ENCODE measurements at regions not wholly inside any gene's neighbourhood (a gene's known extent, or its start where the extent isn't known, plus 50 kb on each side); places are given as distances from the start of the nearest gene placed in this dataset.

DNA sequence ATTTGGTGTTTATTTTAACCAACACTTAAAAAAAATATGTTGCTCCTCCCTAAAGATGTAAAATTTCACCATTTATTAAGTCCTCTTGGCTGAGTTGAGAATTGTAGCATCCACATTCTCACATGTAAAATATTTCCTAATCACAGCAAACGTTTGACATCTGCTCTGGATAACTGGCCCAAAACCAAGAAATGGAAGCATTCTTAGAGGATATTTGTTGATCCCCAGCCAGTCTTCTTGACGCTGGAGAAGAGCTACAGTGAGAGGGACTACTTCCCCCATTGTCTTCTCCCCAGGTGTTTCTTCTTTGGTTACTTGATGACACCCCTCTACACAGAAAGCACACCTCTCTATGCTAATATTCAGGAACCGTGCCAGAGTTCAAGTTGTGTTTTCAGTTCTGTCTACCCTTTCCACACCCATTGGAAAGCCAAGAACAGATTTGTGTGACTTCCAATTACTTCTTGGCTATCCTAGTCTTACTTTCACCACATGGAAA is 454.5 kb upstream of the JAG1 start:
- DNase-seq: no peak

DNA sequence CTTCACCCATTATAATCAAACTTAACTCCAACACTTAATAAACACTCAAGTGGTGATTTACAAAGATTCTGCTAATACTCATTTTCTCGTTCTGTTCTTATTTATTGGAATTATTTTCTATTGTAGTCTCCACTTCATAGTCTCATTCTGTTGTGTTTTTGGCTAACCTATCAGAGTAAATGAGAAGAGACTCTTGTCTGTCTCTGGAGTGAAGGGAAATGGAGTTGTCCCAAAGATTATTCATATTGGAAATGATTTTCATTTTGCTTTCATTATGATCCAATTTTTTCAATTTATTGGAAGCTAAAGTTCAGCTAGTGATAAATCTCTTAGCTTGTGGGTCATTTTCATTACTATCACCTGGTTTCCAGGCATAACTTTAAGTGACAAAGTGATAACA is 454.9 kb upstream of the JAG1 start:
- in situ Hi-C loops (cut with MboI; ENCODE audit: low pct_unique_long_range_greater_than_20kb, low sequenced_read_pairs): no loop called here
- DNase-seq: no peak

More for the DNA sequence above, 454.5 kb upstream of the JAG1 start:
- in situ Hi-C loops (cut with MboI; ENCODE audit: low pct_unique_long_range_greater_than_20kb, low sequenced_read_pairs): no loop called here

- no peak for DNase-seq
- in situ Hi-C loops (cut with MboI; ENCODE audit: low pct_unique_long_range_greater_than_20kb, low sequenced_read_pairs): no loop called here
These were observed 456.9 kb upstream of the JAG1 start for GRCh38 chr20:11130554-11131166.

- in situ Hi-C loops (cut with MboI; ENCODE audit: low pct_unique_long_range_greater_than_20kb, low sequenced_read_pairs): no loop called here
These were observed 459.1 kb upstream of the JAG1 start for GRCh38 chr20:11132819-11133415.

DNA sequence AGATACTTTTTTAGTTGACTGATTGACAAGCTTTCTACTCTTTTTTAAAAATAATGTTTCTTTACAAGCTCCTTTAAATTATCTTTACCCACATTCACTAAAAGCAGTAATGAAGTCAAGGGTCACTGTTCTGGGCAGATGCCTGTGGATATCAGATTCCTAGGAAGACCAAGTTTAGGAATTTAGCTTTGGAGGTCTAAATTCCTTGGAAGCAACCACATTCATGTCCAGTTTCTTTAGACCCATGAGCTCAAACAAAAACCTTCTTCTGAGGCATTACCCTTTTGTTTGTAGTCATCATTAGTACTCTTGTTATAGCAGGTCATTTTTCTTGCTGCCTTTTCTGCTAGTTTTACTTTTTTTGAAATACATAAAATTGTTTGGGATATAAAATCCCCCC is 462.9 kb upstream of the JAG1 start:
- in situ Hi-C loops (cut with MboI; ENCODE audit: low pct_unique_long_range_greater_than_20kb, low sequenced_read_pairs): no loop called here
- no peak for DNase-seq

More at GRCh38 chr20:11132819-11133415, 459.1 kb upstream of the JAG1 start:
- no peak for DNase-seq

DNA sequence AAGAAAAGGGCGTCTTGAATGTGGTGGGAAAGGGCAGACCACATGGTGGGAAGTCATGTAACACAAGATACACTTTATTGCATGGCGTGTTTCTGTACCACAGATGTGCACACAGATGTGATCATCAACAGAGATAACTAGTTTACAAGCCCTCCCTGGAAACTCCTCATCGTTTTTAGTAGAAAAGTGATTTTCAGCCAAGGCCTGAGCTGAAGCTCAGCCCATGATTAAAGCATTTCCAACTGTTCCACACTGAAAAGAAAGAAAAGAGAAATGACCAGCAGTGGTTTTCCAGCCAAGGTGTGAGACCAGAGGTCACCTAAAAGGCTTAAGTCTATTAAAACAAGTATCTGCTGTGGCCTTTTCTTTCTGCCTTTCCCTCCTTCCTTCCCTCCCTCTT is 463.9 kb upstream of the JAG1 start:
- in situ Hi-C loops (cut with MboI; ENCODE audit: low pct_unique_long_range_greater_than_20kb, low sequenced_read_pairs): no loop called here
- no peak for DNase-seq

DNA sequence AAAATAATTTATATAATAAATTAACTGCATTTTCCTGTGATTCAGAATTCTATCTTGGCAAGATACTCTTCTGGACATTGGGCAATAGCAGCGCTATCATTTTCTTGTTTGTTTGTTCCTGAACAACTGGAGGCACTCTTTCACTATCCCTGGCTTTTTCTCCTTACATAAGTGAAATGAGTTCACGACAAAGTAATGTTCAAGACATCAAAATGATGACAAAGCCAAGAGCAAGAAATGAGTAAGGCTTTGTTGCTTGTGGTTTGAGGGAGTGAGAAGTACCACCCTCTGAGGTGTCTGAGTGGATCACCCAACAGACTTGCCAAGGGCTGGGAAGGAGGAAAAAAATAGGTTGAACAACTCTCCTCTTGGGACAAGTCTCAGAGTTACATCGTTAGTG is 466.6 kb upstream of the JAG1 start:
- DNase-seq: no peak
- in situ Hi-C loops (cut with MboI; ENCODE audit: low pct_unique_long_range_greater_than_20kb, low sequenced_read_pairs): no loop called here

- in situ Hi-C loops (cut with MboI; ENCODE audit: low pct_unique_long_range_greater_than_20kb, low sequenced_read_pairs): no loop called here
- DNase-seq: no peak
These were observed 469.7 kb upstream of the JAG1 start for GRCh38 chr20:11143481-11143880.

- in situ Hi-C loops (cut with MboI; ENCODE audit: low pct_unique_long_range_greater_than_20kb, low sequenced_read_pairs): no loop called here
- DNase-seq: no peak
These were observed 470.5 kb upstream of the JAG1 start for GRCh38 chr20:11144114-11144950.

DNA sequence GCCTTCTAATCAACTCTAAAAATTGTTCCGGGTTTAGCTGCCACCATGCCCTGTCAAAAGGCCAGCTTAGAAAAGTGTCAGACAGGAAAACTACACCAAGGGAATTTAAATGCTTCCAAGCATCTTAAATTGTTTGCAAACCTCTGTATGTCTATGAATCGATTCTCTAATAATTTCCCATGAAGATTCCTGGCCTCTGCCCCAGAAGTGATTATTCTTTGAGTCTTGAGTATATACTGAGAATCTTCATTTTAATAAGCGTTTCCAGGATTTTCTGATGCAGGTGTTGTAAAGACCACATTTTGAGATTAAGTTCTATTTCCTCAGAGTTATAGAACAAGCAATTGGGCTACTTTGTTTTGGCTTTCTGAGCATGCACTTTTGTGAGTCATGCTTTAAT is 471.8 kb upstream of the JAG1 start:
- in situ Hi-C loops (cut with MboI; ENCODE audit: low pct_unique_long_range_greater_than_20kb, low sequenced_read_pairs): no loop called here
- no peak for DNase-seq

- no peak for DNase-seq
- in situ Hi-C loops (cut with MboI; ENCODE audit: low pct_unique_long_range_greater_than_20kb, low sequenced_read_pairs): no loop called here
These were observed 480.0 kb upstream of the JAG1 start for GRCh38 chr20:11153819-11154218.

- in situ Hi-C loops (cut with MboI; ENCODE audit: low pct_unique_long_range_greater_than_20kb, low sequenced_read_pairs): no loop called here
These were observed 481.5 kb upstream of the JAG1 start for GRCh38 chr20:11155156-11155756.

DNA sequence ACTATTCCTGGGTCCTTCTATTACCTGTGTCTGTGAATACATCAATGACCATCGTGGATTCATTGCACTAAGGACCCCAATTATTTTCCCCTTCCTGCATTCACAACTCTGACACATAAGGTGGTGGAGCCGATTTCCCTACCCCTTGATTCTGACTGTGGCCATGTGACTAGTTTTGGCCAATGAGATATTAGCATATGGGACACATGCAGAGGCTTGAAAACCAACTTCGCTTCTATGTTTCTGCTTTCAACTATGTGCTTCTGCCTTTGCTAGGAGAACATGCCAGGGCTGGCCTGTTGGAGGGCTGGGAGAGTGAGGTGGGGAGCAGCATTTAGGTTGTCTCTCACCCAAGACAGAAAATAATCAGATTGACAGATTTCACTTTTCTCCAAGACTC is 483.1 kb upstream of the JAG1 start:
- in situ Hi-C loops (cut with MboI; ENCODE audit: low pct_unique_long_range_greater_than_20kb, low sequenced_read_pairs): no loop called here
- no peak for DNase-seq

More at GRCh38 chr20:11155156-11155756, 481.5 kb upstream of the JAG1 start:
- no peak for DNase-seq

GRCh38 chr20:11158146-11158545 is 484.3 kb upstream of the JAG1 start:
- no peak for DNase-seq
- in situ Hi-C loops (cut with MboI; ENCODE audit: low pct_unique_long_range_greater_than_20kb, low sequenced_read_pairs): no loop called here

DNA sequence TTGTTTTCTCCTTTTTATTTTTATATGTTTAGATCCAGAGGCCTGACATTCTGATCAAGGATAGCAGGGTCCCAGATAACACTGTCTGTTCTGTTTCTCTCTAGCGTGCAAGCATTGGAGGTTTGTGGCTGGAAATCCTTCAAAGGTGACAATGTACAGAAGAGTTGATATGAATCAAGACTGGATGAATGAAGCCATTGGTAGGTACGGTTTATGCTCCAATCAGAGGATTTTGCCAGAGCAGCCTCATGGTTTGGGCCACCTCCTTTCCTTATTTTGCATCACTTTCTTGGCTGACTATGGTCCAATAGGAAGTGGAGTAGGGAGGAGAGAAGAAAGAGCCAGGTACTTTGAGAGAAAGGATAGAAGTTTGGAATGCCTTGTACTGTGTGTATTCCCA is 484.8 kb upstream of the JAG1 start:
- no peak for DNase-seq
- in situ Hi-C loops (cut with MboI; ENCODE audit: low pct_unique_long_range_greater_than_20kb, low sequenced_read_pairs): no loop called here

- no peak for DNase-seq
- in situ Hi-C loops (cut with MboI; ENCODE audit: low pct_unique_long_range_greater_than_20kb, low sequenced_read_pairs): no loop called here
These were observed 485.9 kb upstream of the JAG1 start for GRCh38 chr20:11159728-11160127.

DNA sequence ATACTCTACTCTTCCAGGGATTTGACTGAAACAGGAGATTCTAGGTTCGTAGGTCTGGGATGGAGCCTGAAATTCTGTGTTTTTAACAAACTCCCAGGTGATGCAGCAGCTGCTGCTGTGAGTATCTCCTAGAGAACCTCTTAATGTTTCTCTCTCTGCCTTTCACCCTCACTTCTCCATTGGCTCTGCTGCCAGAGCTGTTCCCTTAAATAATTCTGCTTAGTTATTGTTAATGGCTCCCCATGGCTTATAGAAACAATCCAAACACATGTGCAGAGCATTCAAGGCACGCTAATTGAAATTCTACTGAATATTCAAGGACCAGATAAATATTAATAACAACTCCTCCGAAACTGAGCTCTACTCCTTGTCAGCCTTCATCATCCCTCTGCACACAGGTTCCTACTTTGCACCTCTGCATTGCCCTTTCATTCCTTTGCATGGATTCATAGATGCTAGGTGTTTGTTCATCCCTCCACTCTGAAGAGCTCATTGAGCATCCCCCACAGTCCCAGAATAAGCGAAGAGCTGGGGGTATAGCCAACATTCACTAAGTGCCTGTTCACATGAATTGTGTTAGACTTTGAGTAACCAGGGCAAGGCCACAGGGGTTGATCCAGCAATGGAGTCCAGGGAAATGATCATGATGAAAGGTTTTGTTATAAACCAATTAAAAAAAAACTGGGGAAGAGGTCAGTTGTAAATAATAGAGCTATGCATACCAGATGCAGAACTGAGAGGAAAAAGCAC is 488.4 kb upstream of the JAG1 start:
- DNase-seq: no peak
- in situ Hi-C loops (cut with MboI; ENCODE audit: low pct_unique_long_range_greater_than_20kb, low sequenced_read_pairs): no loop called here

GRCh38 chr20:11165789-11166188 is 492.0 kb upstream of the JAG1 start:
- no peak for DNase-seq
- in situ Hi-C loops (cut with MboI; ENCODE audit: low pct_unique_long_range_greater_than_20kb, low sequenced_read_pairs): no loop called here

DNA sequence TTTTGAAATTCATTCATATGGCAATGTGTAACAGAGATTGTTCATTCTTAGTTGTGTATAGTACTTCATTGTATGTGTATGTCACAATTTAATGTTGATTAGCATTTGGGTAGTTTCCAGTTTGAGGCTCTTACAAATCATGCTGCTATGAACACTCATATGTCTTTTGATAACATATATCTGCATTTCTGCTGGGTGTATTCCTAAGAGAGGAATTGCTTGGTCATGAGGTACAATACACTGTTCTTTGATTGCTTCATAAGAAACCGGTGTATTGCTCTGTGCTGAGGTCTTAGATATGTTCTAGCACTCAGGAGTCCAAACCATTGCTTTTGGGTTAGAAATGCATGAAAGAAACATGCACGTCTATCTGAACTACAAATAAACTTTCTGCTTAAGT is 492.9 kb upstream of the JAG1 start:
- in situ Hi-C loops (cut with MboI; ENCODE audit: low pct_unique_long_range_greater_than_20kb, low sequenced_read_pairs): no loop called here
- DNase-seq: no peak

Measured in KBM-7 (cell line).